ENCODE measurements at regions not wholly inside any gene's neighbourhood (a gene's known extent, or its start where the extent isn't known, plus 50 kb on each side); places are given as distances from the start of the nearest gene placed in this dataset.

DNA sequence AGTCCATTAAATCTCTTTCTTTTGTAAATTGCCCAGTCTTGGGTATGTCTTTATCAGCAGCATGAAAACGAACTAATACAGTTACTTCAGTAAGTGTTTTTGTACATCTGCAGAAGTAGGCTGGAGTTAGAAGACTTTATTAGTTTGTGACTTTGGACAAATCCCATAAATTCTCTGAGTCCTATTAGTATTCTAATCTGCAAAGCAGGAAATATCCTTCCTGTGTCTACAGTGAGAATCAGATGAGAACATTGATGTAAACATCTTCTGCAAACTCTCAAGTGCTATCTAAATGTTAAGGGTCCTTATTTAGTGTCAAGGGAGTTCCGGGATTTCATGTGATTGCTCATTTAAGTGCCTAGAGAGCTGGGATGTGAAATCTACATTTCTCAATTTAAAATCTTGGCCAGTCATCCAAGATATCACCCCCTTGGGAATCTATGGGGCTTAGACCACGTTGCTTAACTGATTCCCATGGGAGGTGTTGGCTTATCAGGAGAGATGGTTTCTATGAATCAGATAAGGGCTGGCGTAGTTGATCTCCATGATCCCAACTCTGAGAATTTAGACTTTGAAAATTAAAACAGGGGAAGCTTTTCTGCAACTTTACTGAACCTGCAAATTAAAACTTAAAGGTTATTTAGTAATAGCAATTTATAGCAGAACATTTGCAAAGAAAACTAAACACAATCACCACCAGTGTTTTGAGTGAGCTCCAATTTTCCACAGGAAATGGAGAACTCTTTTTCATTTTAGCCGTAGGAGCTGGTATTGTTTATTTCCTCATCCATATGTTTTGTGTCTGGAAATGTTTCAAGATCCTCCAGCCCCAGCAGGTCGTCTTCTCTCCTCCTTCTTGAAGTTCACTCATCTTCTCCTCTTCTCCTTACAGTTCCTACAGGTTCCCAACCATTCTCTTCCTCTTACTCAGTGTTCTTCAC, 241.6 kb upstream of the CD180 start:
- Histone ChIP-seq H3K9me3 (no peaks in the 10 kb centered on the region), H3K4me3 (no peak overlapping the region), H3K4me1 (no peaks in the 10 kb centered on the region), H3K27me3 (no peaks in the 10 kb centered on the region), H3K36me3 (no peaks in the 10 kb centered on the region), H3K27ac (no peak overlapping the region)
- no peak for DNase-seq (ENCODE audit: low spot score)
- TF ChIP-seq CTCF (IDR thresholded peaks at IDR 0.05), result no peak

GRCh38 chr5:67435032-67435431, 238.4 kb upstream of the CD180 start:
- Histone ChIP-seq H3K4me3 (no peak overlapping the region), H3K36me3 (no peaks in the 10 kb centered on the region), H3K9me3 (no peaks in the 10 kb centered on the region), H3K27me3 (no peaks in the 10 kb centered on the region), H3K4me1 (no peaks in the 10 kb centered on the region), H3K27ac (no peak overlapping the region)
- no peak for DNase-seq (ENCODE audit: low spot score)
- TF ChIP-seq CTCF (IDR thresholded peaks at IDR 0.05), result no peak

DNA sequence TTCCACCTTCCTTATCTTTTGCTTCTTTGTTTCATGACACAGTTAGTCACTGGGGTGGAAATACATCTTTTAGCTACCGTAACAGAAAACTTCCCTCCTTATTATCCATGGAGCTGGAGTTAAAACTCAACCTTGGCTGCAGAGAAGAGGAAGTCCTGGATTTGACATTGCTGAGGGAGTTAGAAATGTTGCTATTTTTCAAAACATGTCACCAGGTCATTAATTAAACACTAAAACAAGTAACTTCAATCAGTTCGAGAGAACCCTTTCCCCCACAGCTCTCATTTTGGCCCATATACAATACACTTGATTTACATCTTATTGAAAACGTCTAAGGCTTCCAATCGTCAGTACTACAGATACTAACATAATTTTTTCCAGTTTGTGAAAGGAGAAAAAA, 237.9 kb upstream of the CD180 start:
- no peak overlapping the region for H3K27ac ChIP-seq
- no peaks in the 10 kb centered on the region for H3K4me1 ChIP-seq
- DNase-seq (ENCODE audit: low spot score), result no peak
- no peak for TF ChIP-seq CTCF (IDR thresholded peaks at IDR 0.05)
- H3K4me3 ChIP-seq, result no peak overlapping the region
- no peaks in the 10 kb centered on the region for H3K36me3 ChIP-seq
- no peaks in the 10 kb centered on the region for H3K27me3 ChIP-seq
- H3K9me3 ChIP-seq, result no peaks in the 10 kb centered on the region

- no peak for DNase-seq (ENCODE audit: low spot score)
- no peak for TF ChIP-seq CTCF (IDR thresholded peaks at IDR 0.05)
These were observed 236.0 kb upstream of the CD180 start for GRCh38 chr5:67432606-67433005.

GRCh38 chr5:67431191-67431590, 234.6 kb upstream of the CD180 start:
- H3K9me3 ChIP-seq, result no peaks in the 10 kb centered on the region
- H3K4me1 ChIP-seq, result no peaks in the 10 kb centered on the region
- TF ChIP-seq CTCF (IDR thresholded peaks at IDR 0.05), result no peak
- no peaks in the 10 kb centered on the region for H3K36me3 ChIP-seq
- no peak for DNase-seq (ENCODE audit: low spot score)
- no peak overlapping the region for H3K4me3 ChIP-seq
- H3K27ac ChIP-seq, result no peak overlapping the region
- H3K27me3 ChIP-seq, result no peaks in the 10 kb centered on the region

More at GRCh38 chr5:67432606-67433005, 236.0 kb upstream of the CD180 start:
- Histone ChIP-seq H3K36me3 (no peaks in the 10 kb centered on the region), H3K27me3 (no peaks in the 10 kb centered on the region), H3K27ac (no peak overlapping the region), H3K9me3 (no peaks in the 10 kb centered on the region), H3K4me1 (no peaks in the 10 kb centered on the region), H3K4me3 (no peak overlapping the region)

Measured in right atrium auricular region (tissue), 2 donors.